Stomach smooth muscle (tissue), 2 donors: ENCODE measurements at regions not wholly inside any gene's neighbourhood (a gene's known extent, or its start where the extent isn't known, plus 50 kb on each side); places are given as distances from the start of the nearest gene placed in this dataset.
"Not testable (repeated sequence)": the region's sequence is repeated elsewhere in the genome, so short reads cannot be mapped to it uniquely, and the experiment has no call there.

Experiments used
- H3K27ac ChIP-seq: one replicate; pipeline ENCODE4 v1.7.0; 2013; ENCODE audit warnings: mild to moderate bottlenecking, low read length, inconsistent platforms
- H3K27me3 ChIP-seq, 2 donors: one replicate each; pipeline ENCODE4 v1.7.0; 2013; ENCODE audit warnings: low read length in 2 of 2; ENCODE audit not compliant: insufficient read depth in 2 of 2, control insufficient read depth in 1 of 2
- H3K36me3 ChIP-seq, 2 donors: one replicate each; pipeline ENCODE4 v1.7.0; 2013; ENCODE audit warnings: low read length in 2 of 2; ENCODE audit not compliant: control insufficient read depth in 2 of 2, insufficient read depth in 2 of 2
- H3K4me1 ChIP-seq: one replicate; pipeline ENCODE4 v1.7.0; 2013; ENCODE audit warnings: low read length; ENCODE audit not compliant: control insufficient read depth, insufficient read depth
- H3K4me3 ChIP-seq, 2 donors: one replicate each; pipeline ENCODE4 v1.7.0; 2013; ENCODE audit warnings: low read length in 2 of 2
- H3K9ac ChIP-seq, 2 donors: one replicate each; pipeline ENCODE4 v1.7.0; 2013; ENCODE audit warnings: low read length in 2 of 2, mild to moderate bottlenecking in 1 of 2
- H3K9me3 ChIP-seq, 2 donors: one replicate each; pipeline ENCODE4 v1.7.0; 2013; ENCODE audit warnings: low read length in 2 of 2; ENCODE audit not compliant: control insufficient read depth in 2 of 2
- donor health status: healthy.
- donor health status: Pancreatic carcinoma.

GRCh38 chr14:105761345-105761740, 235.0 kb downstream of the TMEM121 start:
- not testable (repeated sequence) for H3K4me3 ChIP-seq, H3K27ac ChIP-seq, H3K9me3 ChIP-seq, H3K36me3 ChIP-seq, H3K9ac ChIP-seq, H3K27me3 ChIP-seq, H3K4me1 ChIP-seq

DNA sequence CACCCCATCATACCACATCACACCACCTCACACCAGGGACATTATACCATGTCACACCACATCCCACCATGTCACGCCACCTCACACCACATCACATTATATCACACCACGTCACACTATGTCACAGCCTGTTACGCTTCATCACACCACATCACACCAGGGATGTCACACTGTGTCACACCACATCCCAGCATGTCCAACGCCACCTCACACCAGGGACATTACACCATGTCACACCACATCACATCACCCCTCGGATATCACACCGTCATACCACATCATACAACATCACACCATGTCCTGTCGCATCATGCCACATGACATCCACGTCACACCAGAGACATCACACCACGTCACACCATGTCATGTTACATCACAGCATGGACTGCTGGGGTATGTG, 235.5 kb downstream of the TMEM121 start:
- Histone ChIP-seq H3K9me3 (no peaks in the 10 kb centered on the region), H3K36me3 (no peaks in the 10 kb centered on the region), H3K4me3 (no peak overlapping the region), H3K27me3 (peaks cover 0 to 4% of the 10 kb centered on the region in 2 donors), H3K4me1 (no peaks in the 10 kb centered on the region), H3K9ac (no peak overlapping the region), H3K27ac (no peak overlapping the region)

DNA sequence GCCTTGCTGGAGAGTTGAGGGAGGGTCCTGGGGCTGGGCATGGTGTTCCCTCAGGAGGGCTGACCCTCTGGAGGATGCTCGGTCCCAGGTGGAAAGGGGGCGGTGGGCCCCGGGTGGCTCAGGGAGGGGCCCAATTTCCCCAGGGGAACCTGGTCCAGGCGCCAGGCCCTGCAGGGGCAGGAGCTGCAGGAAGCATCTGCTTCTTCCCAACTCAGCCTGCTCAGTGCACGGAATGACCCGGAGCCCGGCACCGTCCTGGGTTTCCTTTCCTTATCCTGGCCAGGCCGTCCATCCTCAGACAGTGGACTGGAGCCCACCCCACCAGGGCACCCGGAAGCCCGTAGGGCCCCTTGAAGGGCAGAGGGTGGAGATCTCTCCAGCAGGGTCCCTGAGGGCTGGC, 235.9 kb downstream of the TMEM121 start:
- not testable (repeated sequence) for H3K27ac ChIP-seq, H3K4me3 ChIP-seq, H3K9ac ChIP-seq, H3K9me3 ChIP-seq, H3K36me3 ChIP-seq, H3K27me3 ChIP-seq, H3K4me1 ChIP-seq

GRCh38 chr14:105764254-105764901, 238.0 kb downstream of the TMEM121 start:
- not testable (repeated sequence) for H3K9me3 ChIP-seq, H3K27ac ChIP-seq, H3K36me3 ChIP-seq, H3K27me3 ChIP-seq, H3K9ac ChIP-seq, H3K4me1 ChIP-seq, H3K4me3 ChIP-seq

DNA sequence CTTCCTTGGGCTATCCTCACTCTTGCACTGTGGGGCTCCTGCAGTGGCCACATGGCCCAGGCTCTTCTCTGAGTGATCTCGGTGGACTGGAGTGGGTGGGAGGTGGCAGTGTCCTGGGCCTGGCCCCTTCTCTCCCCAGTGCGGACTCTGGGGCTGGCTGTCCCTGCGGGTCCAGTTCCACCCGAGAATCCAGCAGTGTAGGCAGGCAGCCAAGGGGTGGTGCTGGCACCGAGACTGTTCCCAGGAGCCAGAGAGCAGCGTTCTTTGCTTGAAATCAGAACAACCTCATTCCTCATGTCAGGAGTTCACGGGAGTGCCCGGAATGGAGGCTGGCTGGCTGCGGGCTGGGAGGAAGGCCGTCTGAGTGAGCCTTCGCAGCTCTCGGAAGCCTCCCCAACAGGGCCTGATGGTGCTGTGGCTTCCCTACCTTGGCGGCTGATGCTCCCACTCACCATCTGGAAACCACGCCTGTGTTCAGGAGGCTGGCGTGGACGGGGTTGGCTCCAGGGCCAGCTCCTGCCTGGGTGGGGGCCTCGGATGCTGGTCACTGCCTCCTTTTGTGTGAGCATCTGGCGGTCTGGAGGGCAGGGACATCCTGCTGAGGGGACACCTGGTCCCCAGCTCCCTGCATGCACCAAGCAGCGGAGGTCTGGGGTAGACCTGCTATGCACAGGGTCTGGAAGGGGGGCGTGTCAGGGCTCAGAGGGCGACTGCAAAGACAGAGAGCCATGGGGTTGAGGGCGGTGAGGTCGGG, 238.9 kb downstream of the TMEM121 start:
- H3K4me3 ChIP-seq, H3K9me3 ChIP-seq, H3K36me3 ChIP-seq, H3K27me3 ChIP-seq, H3K4me1 ChIP-seq, H3K9ac ChIP-seq, H3K27ac ChIP-seq: not testable (repeated sequence)

DNA sequence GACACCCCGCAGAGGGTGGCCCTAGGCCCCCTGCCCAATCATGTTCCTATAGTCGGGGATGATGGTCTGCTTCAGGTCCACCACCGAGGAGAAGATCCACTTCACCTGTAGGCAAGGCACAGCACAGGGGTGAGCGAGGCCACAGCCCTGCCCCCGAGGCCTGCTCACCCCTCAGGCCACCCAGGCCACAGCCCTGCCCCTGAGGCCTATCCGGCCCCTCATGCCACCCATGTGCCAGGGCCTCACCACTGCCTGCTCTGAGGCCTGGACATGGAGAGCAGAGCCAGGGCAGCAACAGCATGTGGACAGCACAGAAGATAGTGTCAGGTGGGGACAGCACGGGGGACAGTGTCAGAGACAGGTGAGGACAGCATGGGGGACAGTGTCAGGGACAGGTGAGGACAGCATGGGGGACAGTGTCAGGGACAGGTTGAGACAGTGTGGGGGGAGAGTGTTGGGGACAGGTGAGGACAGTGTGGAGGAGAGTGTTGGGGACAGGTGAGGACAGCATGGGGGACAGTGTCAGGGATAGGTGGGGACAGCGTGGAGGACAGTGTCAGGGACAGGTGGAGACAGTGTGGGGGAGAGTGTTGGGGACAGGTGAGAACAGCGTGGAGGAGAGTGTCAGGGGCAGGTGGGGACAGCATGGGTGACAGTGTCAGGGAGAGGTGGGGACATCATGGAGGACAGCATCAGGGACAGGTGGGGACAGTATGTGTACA, 239.7 kb downstream of the TMEM121 start:
- Histone ChIP-seq H3K27ac (no peak overlapping the region), H3K36me3 (no peaks in the 10 kb centered on the region), H3K4me1 (no peaks in the 10 kb centered on the region), H3K9me3 (no peaks in the 10 kb centered on the region), H3K9ac (no peak overlapping the region), H3K4me3 (no peak overlapping the region), H3K27me3 (peaks cover 0 to 4% of the 10 kb centered on the region in 2 donors)

DNA sequence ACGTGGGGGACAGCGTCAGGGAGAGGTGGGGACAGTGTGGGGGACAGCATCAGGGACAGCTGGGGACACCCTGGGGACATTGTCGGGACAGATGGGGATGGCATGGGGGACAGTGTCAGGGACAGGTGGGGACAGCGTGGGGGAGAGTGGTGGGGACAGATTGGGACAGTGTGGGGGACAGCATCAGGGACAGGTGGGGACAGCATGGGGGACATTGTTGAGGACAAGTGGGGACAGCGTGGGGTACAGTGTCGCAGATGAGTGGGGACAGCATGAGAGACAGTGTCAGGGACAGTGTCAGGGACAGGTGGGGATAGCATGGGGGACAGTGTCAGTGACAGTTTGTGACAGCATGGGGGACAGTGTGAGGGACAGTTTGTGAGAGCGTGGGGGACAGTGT, 240.9 kb downstream of the TMEM121 start:
- Histone ChIP-seq H3K4me3 (no peak overlapping the region), H3K27ac (no peak overlapping the region), H3K27me3 (peaks cover 0 to 4% of the 10 kb centered on the region in 2 donors), H3K9me3 (no peaks in the 10 kb centered on the region), H3K36me3 (no peaks in the 10 kb centered on the region), H3K4me1 (no peaks in the 10 kb centered on the region), H3K9ac (no peak overlapping the region)

GRCh38 chr14:105768039-105768438, 241.7 kb downstream of the TMEM121 start:
- H3K9me3 ChIP-seq, H3K4me1 ChIP-seq, H3K27me3 ChIP-seq, H3K9ac ChIP-seq, H3K36me3 ChIP-seq, H3K27ac ChIP-seq, H3K4me3 ChIP-seq: not testable (repeated sequence)

DNA sequence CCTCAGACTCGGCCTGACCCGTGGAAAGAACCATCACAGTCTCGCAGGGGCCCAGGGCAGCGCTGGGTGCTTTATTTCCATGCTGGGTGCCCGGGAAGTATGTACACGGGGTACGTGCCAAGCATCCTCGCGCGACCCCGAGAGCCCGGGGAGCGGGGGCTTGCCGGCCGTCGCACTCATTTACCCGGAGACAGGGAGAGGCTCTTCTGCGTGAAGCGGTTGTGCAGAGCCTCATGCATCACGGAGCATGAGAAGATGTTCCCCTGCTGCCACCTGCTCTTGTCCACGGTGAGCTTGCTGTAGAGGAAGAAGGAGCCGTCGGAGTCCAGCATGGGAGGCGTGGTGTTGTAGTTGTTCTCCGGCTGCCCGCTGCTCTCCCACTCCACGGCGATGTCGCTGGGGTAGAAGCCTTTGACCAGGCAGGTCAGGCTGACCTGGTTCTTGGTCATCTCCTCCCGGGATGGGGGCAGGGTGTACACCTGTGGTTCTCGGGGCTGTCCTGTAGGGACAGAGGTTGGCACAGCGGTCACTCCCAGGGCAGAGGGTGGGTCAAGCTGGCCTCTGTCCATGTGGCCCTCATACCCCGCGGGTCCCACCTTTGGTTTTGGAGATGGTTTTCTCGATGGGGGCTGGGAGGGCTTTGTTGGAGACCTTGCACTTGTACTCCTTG, 242.8 kb downstream of the TMEM121 start:
- H3K36me3 ChIP-seq, H3K27me3 ChIP-seq, H3K4me3 ChIP-seq, H3K27ac ChIP-seq, H3K4me1 ChIP-seq, H3K9me3 ChIP-seq, H3K9ac ChIP-seq: not testable (repeated sequence)

DNA sequence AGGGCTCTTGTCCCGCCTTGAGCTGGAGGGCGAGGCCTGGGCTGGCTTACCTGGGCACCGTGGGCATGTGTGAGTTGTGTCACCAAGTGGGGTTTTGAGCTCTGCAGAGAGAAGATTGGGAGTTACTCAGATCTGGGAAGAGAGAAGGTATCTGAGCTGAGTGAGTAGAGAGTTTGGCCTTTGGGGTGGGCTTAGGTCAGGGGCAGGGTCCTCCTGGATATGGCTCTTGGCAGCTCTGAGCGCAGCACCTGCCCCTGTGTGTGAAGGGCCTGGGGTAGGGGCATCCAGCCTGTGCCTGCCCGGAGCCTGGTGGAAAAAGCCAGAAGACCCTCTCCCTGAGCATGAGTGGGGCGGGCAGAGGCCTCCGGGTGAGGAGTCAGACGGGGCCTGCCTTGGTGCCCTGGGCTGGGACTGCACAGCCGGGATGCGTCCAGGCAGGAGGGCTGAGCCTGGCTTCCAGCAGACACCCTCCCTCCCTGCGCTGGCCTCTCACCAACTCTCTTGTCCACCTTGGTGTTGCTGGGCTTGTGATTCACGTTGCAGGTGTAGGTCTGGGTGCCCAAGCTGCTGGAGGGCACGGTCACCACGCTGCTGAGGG, 244.3 kb downstream of the TMEM121 start:
- H3K36me3 ChIP-seq, H3K27ac ChIP-seq, H3K27me3 ChIP-seq, H3K9ac ChIP-seq, H3K4me1 ChIP-seq, H3K4me3 ChIP-seq, H3K9me3 ChIP-seq: not testable (repeated sequence)
